Inflammatory macrophage treated with lipopolysaccharide for 1 hour (primary cell): ENCODE measurements at regions not wholly inside any gene's neighbourhood (a gene's known extent, or its start where the extent isn't known, plus 50 kb on each side); places are given as distances from the start of the nearest gene placed in this dataset.
"Not testable (repeated sequence)": the region's sequence is repeated elsewhere in the genome, so short reads cannot be mapped to it uniquely, and the experiment has no call there.

Source experiments
- DNase-seq, 2 donors: peaks; one replicate each; pipeline ENCODE4 v3.0.0-alpha.2; 2020 to 2022

DNA sequence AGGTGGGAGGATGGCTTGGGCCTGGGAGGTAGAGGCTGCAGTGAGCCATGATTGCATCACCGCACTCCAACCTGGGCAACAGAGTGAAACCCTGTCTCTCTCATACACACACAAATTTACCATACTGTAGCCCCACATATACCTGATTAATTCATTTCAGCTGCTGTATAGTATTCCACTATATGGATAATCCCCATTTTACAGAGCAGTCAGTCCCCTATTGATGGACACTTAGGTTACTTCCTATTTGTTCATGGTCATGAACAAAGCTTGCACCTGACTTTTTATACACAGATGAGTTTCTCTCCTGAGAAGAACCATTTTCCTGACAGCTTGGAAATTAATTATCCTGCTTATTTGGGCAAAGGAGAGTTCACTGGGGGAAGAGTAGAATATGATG is 59.2 kb downstream of the EMX2 start:
- DNase-seq, result no peak

DNA sequence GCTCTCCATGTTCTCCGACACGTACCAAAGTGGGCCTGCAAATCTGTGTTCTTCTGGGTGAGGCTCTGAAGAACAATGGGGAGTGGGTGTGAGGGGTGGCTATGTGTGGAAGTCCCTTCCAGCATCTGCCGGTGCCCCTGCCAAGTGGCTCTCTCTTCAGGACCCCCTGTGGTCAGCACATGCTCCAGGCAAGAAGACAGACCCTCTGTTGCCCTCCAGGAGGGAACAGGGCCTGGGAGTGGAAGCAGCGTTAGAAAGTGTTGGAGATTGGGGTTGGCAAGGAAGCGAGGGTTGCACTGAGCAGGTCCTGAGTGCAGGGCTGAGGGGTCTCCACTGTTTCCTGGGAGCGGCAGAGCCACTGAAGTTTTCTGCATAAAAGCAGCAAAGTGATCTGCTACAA is 60.5 kb downstream of the EMX2 start:
- no peak for DNase-seq

DNA sequence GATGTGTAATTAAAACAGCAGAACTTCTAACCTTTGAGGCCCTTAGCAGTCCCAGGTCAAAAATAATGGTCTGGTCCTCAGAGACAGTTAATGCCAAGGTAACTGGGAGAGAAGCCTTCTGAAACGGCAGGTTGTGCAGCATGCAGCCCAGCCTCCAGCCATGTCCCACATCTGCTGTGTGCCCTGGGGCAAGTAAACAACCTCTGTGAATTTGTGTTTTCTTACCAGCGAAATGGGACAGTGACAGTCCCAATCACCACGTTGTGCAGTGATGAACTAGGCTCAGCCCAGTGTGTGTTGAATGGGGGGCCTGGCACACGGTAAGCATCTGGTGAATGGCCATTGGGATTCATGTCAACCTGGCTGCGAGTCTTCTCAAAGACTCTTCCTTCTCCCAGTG is 61.2 kb downstream of the EMX2 start:
- DNase-seq, result no peak

DNA sequence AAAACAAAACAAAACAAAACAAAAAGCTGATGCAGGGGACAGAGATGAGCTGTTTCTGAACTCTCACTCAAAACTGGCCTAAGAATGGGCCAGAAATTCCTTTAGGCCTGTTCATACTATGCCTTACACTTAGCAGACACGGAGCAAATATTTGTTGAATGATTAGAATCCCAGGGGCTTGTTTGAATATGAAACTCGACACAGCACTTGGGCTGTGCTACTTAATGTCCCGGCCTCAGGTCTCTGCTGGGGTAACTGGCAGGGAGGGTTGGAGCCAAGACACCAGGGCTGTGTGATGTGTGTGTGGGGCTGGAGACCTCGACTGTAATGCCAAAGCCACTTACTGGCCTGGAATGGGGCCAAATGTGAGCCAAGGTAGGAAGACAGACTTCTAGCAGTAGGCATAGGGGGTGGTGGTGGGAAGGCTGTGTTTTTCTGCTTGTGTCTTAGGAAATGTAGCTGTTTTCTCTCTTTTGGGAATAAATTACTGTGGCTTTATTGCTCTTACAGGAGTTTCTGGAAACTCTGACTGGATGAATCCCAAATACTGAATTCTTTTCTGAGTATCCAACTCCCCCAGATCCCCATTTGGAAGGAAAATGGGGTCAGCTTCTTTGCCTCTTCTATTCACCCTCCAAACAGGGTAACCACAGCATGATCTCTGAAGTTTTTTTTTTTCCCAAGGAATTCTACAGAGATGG is 66.7 kb downstream of the EMX2 start:
- DNase-seq, result no peak

DNA sequence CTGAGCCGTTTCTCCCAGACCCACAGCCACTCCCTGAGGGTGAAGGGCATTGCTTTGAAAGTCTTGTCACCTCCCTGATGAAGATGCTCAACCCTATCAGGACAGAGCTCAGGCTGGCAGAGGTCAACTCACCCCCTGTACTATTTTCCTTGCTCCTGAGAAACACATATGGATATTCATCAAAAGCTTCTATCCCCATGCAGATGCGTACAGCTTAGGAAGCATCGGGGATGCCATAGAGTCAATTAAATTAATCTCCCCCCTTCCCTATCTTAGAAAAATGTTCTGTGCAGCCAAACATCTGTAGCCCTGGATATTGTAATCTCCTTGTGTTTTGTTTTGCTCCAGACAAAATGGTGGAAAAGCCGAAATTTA is 67.2 kb downstream of the EMX2 start:
- DNase-seq, result no peak

DNA sequence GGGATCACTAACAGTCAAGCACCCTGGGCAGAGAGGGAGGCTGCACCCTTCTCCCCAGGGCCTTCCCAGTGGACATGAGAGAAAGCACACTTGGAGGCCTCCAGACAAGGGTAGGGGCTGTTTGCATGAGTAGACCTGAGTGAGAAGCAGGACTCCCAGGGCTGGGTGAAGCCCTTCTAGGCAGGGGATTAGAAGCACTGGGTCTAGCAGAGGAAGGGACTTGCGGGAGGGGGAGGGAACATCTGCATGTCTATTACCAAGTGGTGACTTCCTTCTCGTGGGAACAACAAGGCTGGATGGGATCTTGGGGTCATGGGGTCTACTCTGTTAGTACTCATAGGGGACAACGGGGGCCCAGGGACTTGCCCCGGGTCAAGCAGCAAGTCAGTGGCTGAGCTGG is 67.8 kb downstream of the EMX2 start:
- no peak for DNase-seq

DNA sequence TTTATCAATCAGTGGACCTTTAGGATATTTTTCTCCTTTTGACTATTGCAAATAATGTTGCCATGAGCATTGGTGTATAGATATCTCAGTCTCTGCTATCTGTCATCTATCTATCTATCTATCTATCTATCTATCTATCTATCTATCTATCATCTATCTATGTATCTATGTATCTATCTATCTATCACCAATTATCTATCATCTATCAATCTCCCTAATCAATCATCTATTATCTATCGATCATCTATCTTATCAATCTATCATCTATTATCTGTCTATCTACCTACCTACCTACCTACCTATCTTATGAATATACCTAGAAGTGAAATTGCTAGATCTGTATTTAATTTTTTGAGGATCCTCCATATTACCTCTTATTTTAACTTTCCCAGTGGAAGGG is 69.6 kb downstream of the EMX2 start:
- no peak for DNase-seq

DNA sequence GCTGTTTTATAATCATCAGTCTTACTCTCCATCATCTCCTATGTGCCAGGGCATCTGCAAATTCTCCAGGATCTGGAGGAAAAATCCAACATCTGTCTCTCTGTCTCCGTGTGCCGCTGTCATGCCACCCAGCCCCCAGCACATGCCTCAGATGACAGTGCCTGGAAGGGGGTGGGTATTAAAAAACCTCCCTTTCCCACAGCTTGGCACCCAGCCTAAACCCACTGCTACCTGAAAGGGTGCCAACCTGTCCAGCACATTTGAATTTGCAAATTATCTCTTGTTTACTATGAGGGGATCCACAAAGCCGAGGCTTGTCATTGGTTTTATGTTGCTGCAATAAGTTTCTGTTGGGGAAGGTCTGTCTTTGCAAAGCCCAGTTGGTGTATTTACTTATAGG is 73.1 kb downstream of the EMX2 start:
- no peak for DNase-seq

DNA sequence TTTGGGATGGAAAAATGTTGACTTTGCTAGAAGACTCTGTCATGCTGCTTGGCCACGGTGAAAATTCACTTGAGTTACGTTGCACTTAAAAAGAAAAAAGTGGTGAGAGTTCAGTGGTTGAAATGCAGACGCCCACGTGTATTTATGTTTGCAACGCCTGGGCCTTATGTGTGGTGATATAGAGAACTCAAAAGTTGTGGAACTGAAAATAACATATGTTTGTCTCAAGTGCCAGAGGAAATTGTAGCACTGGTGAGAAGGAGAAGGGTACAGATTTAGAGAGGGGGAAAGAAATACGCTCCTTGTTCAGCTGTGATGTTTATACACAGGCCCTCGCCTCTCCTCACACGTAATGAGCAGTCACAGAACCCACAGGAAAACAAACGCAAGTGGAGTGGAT is 73.6 kb downstream of the EMX2 start:
- no peak for DNase-seq

DNA sequence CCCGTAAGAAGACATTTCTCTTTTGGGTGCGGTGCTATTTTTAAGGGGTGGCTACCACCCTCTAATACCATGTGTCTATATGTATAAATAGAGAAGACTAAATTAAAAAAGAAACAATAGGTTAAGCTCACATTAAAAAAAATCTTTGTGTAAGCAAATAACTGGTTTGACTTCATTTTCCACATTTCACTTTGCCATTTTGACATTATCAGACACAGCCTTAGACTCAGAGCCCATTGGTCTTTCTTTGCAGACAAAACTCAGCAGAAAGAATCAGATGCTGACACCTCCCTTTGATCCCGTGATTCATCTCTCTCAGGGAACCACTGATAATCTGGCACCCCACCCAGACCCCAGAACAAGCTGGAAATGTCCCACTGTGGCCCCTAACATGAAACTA is 74.5 kb downstream of the EMX2 start:
- no peak for DNase-seq

DNA sequence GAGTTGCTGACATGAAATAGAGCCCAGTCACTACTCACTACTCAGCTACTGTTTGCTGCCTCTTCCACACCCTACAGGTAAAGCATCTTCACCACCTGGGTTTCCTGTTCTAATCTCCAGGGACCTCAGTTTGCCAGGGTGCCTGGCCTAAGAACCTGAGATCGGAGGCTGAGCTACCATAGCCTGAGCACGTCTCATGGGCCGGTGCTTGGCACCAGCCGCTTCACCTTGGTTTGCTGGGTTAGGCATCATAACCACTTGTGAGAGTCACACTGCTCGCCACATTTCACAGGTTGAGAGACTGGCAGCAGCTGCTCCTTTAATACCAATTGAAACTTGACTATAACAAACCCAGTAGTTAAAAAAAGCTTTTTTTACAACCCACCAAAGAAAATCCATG is 75.1 kb downstream of the EMX2 start:
- no peak for DNase-seq

DNA sequence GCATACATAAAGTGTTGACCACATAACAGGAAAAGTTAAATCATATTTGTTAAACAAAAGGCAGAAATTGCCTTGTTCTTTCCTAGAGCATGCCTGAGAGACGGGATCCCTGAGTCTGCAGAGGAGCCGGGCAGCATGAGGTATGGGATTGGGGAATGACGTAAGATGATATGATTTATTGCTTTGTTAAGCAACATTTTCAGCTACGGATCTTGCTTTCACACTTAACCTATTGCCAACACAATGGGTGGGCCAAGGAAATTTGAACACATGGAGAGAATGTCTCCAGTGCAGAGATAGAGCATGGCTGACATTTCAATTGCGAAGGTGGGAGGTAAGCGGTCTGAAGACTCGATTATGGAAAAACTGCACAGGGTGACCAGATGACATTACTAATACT is 76.7 kb downstream of the EMX2 start:
- DNase-seq, result no peak

DNA sequence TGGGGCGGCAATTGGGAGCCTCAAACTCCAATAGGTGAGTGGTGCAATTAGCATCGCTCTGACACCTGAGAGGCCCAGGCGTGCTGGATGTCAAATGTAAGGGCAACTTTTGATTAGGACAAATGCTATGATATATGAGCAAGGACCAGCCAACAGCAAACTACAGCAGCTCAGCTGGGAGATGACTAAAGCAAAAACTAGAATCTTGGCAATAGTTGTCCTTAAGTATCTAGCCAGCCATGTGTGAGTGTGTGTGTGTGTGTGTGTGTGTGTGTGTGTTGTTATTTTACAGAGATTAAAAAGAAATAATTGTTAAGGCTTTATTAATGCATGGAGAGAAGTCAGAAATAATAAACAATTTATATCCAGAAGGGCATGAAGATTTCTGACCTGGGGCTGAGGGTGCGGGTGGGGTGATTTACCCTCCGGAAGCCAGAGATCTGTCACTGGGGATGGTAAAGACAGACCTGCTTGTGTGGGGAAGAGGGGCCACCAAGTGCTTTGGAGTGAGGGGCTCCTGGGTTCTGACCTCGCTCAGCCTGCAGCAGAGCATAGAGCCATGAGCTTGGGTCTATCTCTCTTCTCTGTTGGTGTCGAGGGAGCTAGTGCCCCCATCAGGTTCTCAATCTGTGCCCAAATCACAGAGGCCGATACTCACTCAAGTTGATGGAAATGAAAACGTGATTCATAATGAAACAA is 77.3 kb downstream of the EMX2 start:
- no peak for DNase-seq

DNA sequence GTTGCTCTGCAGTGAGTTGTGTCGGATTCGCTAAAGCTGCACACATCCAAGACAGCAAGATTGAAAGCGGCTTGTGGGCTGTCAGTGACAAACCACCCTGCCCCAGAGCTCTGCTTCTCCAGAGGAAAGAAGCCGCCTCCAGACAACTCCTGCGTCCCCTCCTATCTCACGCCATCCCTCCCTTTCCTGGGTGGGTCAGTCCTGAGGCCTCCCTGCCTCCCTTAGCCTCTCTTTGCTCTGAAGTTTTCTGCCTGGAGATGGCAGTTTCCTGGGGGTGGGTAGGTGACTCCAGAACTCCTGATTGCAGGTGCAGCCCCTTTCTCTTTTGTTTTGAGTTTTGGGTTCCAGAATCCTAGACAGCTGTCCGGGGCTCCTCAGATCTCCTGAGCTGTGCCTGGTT is 78.7 kb downstream of the EMX2 start:
- DNase-seq, result no peak

DNA sequence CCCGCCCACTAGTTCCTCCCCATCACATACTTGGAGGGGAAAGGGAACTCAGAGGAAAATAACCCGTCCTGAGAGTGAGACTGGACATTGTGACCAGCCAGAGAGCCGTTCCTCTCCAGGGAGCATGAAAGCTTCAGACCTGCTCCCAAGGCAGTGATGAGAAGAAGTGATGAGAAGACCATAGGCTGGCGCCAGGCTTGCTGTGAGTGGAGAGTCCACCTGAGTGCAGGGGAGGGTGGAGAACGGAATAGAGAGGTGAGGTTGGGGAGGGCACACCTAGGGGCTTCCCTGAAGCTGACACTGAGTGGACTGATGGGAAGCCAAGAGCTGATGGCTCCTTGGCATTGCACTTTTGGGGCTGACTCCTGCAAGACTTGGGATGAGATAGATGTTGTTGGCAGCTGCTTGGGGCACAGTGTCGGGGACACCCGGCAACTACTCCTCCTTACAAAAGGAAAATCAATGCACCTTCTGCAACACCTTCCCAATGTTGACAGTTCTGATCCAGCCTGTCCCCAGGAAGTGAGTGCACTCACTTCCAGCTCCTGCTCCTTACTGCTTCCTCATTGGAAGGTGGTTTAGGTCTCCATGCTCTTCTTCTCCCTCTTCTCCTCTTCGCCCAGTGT is 79.4 kb downstream of the EMX2 start:
- DNase-seq, result no peak

DNA sequence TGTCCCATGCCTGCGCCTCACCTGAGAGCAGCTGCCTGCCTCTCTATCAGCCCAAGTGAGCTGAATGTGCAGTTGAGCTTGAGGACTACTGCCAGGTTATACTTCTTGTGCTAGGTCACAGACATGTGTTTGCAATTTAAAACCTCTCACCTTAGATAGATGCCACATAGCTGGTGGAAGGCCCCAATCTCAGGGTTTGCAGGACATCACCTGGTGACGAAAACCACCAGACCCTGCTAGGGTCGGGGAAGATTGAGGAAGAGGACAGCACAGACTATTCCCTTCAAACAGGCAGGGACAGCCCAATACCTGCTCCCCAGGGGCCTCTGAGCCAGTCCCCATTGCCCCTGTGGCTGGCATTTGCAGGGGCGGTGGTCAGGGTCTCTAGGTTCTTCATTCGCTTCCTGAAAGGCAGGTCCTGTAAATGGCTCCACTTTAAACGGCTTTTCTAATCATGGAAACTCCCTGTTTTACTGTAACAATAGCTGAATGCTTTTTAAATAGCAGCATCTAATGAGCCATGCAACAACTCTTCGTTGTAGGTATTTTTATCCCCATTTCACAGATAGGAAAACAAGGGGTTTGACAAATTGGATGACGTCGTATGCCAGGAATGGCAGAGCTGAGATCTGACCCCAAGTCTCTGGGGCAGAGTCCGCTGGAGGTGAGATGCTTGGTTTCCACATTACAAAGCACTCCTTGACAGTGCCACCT is 80.1 kb downstream of the EMX2 start:
- no peak for DNase-seq

DNA sequence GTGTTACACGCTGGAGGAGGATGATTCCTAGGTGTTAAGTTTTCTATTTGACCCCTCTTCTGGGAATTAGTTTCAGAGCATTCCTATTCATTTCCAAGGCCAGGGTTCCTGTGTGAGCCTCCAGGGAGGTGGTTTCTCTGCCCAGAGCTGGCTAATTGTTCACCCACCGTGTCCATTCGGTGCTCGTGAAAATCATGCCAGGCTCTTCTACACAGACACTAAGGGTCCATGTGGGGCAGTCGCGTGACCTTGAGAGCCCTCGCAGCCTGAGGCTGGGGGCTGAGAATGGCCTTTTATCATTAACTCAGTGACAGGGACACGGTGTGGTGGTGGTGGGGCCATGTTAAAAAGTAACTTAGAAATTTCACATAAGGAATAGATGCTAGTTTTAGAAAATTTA is 83.7 kb downstream of the EMX2 start:
- DNase-seq, result no peak

DNA sequence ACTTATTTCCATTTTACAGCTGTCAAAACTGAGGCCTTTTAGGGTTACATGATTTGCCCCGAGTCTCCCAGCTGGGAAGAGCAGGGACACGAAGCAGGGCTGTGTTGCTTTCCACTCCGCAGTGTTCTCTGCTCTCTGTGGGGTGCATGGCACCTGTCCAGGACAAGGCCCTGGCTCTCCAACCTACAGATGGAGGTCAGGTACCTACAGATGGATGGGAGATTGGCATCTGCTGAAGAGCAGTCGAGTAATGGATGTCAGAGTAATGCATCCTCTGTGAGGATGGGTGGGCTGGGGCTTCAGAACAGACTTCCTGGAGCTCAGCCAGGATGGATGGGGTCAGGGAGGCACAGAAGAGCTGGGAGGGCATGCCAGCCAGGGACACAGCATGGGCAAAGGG is 85.0 kb downstream of the EMX2 start:
- no peak for DNase-seq

DNA sequence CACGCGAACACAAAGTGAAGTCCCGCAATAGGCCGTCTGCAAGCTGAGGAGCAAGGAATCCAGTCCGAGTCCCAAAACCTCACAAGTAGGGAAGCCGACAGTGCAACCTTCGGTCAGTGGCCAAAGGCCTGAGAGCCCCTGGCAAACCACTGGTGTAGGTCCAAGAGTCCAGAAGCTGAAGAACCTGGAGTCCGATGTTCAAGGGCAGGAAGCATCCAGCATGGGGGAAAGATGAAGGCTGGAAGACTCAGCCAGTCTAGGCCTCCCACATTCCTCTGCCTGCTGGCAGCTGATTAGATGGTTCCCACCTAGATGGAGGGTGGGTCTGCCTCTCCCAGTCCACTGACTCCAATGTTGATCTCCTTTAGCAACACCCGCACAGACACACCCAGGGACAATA is 87.2 kb downstream of the EMX2 start:
- DNase-seq, result not testable (repeated sequence)

DNA sequence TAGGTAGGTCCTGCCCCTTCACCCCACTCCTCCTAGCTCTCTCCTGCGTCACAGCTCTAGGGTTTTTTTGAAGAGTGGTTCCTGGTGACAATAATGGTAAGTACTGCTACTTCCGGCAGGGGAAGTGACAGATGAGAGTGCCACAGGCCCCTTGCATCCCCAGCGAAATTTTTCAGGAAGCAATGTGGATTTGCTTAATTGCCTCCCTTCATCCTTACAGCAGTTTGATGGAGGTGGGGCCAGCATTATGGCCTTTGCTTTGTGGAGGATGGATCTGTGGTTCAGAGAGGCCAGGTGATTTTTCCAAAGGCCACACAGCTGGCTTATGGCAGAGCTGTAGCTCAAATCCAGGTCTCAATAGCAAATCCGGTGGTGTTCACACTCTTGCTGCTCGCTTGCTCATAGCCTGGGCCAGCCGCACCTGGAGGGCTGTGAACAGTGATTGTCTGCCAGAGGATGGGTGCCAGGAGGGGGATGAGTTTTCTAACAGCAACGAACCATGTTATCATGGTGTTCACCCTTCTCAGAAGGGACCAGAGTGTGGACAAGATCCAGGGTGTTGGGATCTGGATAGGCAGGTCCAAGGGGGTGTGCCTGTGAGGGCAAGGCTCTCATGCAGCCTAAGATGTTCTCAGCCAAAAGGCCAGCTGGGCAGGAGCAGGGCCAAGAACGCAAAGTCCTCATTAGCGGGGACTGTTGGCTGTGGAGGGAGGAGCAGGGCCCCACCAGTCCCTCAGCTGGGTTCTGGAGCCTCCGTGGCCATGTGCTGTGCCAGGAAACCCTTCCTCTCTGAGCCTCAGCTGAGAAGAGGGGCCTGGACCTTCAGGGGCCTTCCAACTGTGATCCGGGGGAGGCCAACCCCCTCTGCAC is 89.0 kb downstream of the EMX2 start:
- no peak for DNase-seq

DNA sequence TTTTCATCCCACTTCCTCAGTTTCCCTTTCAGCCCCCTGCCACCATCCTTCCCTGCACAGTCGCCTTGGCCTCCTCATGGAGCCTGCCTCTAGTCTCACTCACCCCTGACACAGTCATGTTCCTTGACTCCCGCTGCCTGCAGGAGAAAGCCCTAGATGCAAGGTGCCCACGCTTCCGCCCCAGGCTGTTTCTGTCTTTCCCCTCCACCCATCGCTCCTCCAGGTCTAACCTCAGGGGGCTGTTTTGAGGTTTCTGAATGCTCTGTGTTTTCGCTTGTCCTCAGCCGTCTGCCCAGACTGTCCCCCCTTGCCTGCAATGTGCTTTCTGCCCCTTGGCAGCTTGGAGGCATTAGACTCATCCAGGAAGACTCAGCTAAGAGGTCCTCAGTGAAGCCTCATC is 89.9 kb downstream of the EMX2 start:
- DNase-seq, result no peak

DNA sequence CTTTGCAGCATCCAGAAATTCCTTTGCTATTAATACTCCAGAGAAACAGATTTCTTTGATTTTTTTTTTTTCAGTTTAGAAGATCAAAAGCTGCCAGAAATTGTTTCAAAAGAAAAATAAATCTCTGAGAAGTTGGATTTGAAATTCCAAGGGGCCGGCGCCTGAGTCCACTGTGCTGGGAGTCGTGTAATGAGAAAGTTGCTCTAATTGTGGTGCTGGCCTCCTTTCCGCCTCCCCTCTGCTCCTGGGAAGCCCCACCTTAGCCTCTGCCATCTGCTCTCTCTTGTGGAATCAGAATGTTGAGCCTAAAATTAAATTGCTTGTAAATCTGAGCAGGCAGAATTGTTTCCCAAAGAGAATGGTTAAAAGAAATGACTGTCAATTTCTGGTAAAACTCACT is 93.3 kb downstream of the EMX2 start:
- no peak for DNase-seq

DNA sequence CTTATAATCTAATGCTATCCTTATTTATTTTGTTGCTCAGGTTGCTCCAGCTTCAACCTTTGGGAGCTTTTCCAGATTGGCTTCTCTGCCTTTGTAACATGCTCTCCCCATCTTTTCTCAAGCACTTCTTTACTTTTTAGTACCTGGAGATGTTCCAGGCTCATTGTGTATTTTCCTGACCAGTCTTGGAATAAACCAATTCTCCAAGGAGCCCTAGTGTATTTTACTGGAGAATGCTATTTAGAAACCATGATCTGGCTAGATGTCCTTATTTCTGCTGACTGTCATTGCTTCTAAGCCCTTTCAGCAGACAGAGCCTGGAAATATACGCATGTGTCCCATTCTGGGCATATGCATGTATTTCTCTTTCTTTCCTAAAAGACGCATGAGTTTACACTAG is 95.7 kb downstream of the EMX2 start:
- no peak for DNase-seq
